IMR-90 (cell line): ENCODE measurements at regions not wholly inside any gene's neighbourhood (a gene's known extent, or its start where the extent isn't known, plus 50 kb on each side); places are given as distances from the start of the nearest gene placed in this dataset.

Experiments
- ATAC-seq: fragments of 200-7000 bp; cut with Tn5 transposase; 2 replicates; pipeline ENCODE4 v1.9.1; 2020; ENCODE audit warnings: low read depth, mild to moderate bottlenecking, moderate library complexity
- BruUV-seq: library from RNA; stranded (reverse); fragments of 400-500 nt; replicated peaks from 2 replicates; lab custom pipeline; 2021; lab: Mats Ljungman, UMichigan
- CTCF ChIA-PET: fragments of 300-600 bp; formaldehyde crosslinking; extraction: SDS; loops from one replicate; lab custom pipeline; 2021; ENCODE audit warnings: antibody characterized with exemption; lab: Yijun Ruan, JAX
- POLR2A ChIA-PET: fragments of 300-600 bp; sonication (Branson Sonifier 250); formaldehyde crosslinking; loops from one replicate; lab custom pipeline; 2022; ENCODE audit warnings: antibody characterized with exemption; ENCODE audit not compliant: unreplicated experiment; lab: Charles Lee
- DNase-seq: peaks from one replicate; pipeline ENCODE4 v3.0.0; 2013
- H2AFZ ChIP-seq: replicated peaks from 2 replicates; pipeline ENCODE3; 2013; ENCODE audit warnings: low read length, mild to moderate bottlenecking; ENCODE audit not compliant: poor library complexity
- H2AK5ac ChIP-seq: 2 replicates; pipeline ENCODE4 v1.6.1; 2013; ENCODE audit warnings: low read depth, low read length, inconsistent platforms
- H2AK9ac ChIP-seq: replicated peaks from 2 replicates; pipeline ENCODE3; 2013; ENCODE audit warnings: mild to moderate bottlenecking, low read depth, low read length, moderate library complexity; ENCODE audit not compliant: poor library complexity
- H2BK120ac ChIP-seq: 2 replicates; pipeline ENCODE4 v1.6.1; 2013; ENCODE audit warnings: low read depth, low read length, inconsistent platforms
- H2BK15ac ChIP-seq: 3 replicates; pipeline ENCODE4 v1.6.1; 2013; ENCODE audit warnings: low read depth, low read length, inconsistent platforms
- H2BK20ac ChIP-seq: 2 replicates; pipeline ENCODE4 v1.6.1; 2013; ENCODE audit warnings: low read depth, mild to moderate bottlenecking, inconsistent platforms, low read length, moderate library complexity
- H2BK5ac ChIP-seq: 2 replicates; pipeline ENCODE4 v1.6.1; 2013; ENCODE audit warnings: mild to moderate bottlenecking, low read depth, low read length, inconsistent platforms; ENCODE audit not compliant: poor library complexity, severe bottlenecking
- H3K14ac ChIP-seq: replicated peaks from 2 replicates; pipeline ENCODE4 v1.6.1; 2013; ENCODE audit warnings: low read depth, low read length, inconsistent platforms
- H3K18ac ChIP-seq: 2 replicates; pipeline ENCODE4 v1.6.1; 2013; ENCODE audit warnings: low read depth, low read length, control low read depth
- H3K23ac ChIP-seq: 2 replicates; pipeline ENCODE4 v1.6.1; 2013; ENCODE audit warnings: low read depth, low read length, inconsistent platforms
- H3K27ac ChIP-seq: 2 replicates; pipeline ENCODE4 v1.5.1; 2013; ENCODE audit warnings: mild to moderate bottlenecking, control low read depth, low read length; ENCODE audit not compliant: insufficient read depth
- H3K27me3 ChIP-seq: 2 replicates; pipeline ENCODE4 v1.6.1; 2013; ENCODE audit warnings: low read length; ENCODE audit not compliant: control insufficient read depth, insufficient read depth
- H3K36me3 ChIP-seq: 2 replicates; pipeline ENCODE4 v1.6.1; 2013; ENCODE audit warnings: low read length, mixed read lengths; ENCODE audit not compliant: control insufficient read depth, insufficient read depth
- H3K4ac ChIP-seq: 2 replicates; pipeline ENCODE4 v1.6.1; 2013; ENCODE audit warnings: low read depth, low read length, inconsistent platforms
- H3K4me1 ChIP-seq: 2 replicates; pipeline ENCODE4 v1.6.1; 2013; ENCODE audit warnings: low read length, mixed read lengths; ENCODE audit not compliant: control insufficient read depth, insufficient read depth
- H3K4me2 ChIP-seq: 2 replicates; pipeline ENCODE4 v1.6.1; 2013; ENCODE audit warnings: low read depth, mild to moderate bottlenecking, control low read depth, low read length, moderate library complexity
- H3K4me3 ChIP-seq: 2 replicates; pipeline ENCODE4 v1.5.1; 2013; ENCODE audit warnings: low read depth, mild to moderate bottlenecking, control low read depth, low read length, moderate library complexity; ENCODE audit not compliant: insufficient read depth
- H3K56ac ChIP-seq: 2 replicates; pipeline ENCODE4 v1.6.1; 2013; ENCODE audit warnings: low read length, inconsistent platforms; ENCODE audit not compliant: insufficient read depth; ENCODE audit errors: extremely low read depth
- H3K79me1 ChIP-seq, 2 experiments: 2 replicates each; pipeline ENCODE4 v1.6.1; 2013; ENCODE audit warnings: low read length in 2 of 2, inconsistent platforms in 1 of 2, low read depth in 1 of 2
- H3K9ac ChIP-seq: 2 replicates; pipeline ENCODE4 v1.6.1; 2013; ENCODE audit warnings: low read depth, low read length, control low read depth
- H3K9me1 ChIP-seq: 2 replicates; pipeline ENCODE4 v1.6.1; 2013; ENCODE audit warnings: low read length, inconsistent platforms; ENCODE audit not compliant: insufficient read depth
- H3K9me3 ChIP-seq: 2 replicates; pipeline ENCODE4 v1.6.1; 2013; ENCODE audit warnings: low read length; ENCODE audit not compliant: control insufficient read depth, insufficient read depth
- H4K20me1 ChIP-seq: 2 replicates; pipeline ENCODE4 v1.6.1; 2013; ENCODE audit warnings: low read length, inconsistent platforms; ENCODE audit not compliant: insufficient read depth
- H4K5ac ChIP-seq: 2 replicates; pipeline ENCODE4 v1.6.1; 2013; ENCODE audit warnings: mild to moderate bottlenecking, low read depth, low read length, control low read depth
- H4K8ac ChIP-seq, 2 experiments: 2 replicates each; pipeline ENCODE4 v1.6.1; 2013; ENCODE audit warnings: low read depth in 2 of 2, low read length in 2 of 2, control low read depth in 1 of 2, inconsistent platforms in 1 of 2
- H4K91ac ChIP-seq: 2 replicates; pipeline ENCODE4 v1.6.1; 2013; ENCODE audit warnings: low read depth, low read length, inconsistent platforms; ENCODE audit not compliant: insufficient read depth
- POLR2A ChIP-seq: IDR thresholded peaks from 2 replicates; pipeline ENCODE4 v1.6.1; 2012; ENCODE audit warnings: mild to moderate bottlenecking, low read depth, low read length
- SMC3 ChIP-seq: fragments of 150-350 bp; IDR thresholded peaks from 2 replicates; pipeline ENCODE4 v1.6.1; 2016; ENCODE audit warnings: low read depth, mild to moderate bottlenecking, antibody characterized with exemption, low read length, moderate library complexity
- WGBS, 2 experiments: methylation state at CpG; one replicate each; pipeline versions ENCODE4 v1.1.5 to v1.1.7; 2013; ENCODE audit warnings: missing lambda C conversion rate in 2 of 2; ENCODE audit not compliant: insufficient read length in 1 of 2; ENCODE audit errors: extremely low coverage in 2 of 2; 5-methylcytosine and 5-hydroxymethylcytosine counted together
- dilution Hi-C: fragments of 300-500 bp; cut with HindIII; formaldehyde crosslinking; loops from one replicate; pipeline ENCODE4 v1.14.3; 2018; ENCODE audit warnings: low sequenced_read_pairs; ENCODE audit not compliant: unreplicated experiment
- in situ Hi-C: fragments of 300-500 bp; cut with MboI; formaldehyde crosslinking; loops from 3 replicates; pipeline ENCODE4 v1.14.3; 2019; ENCODE audit warnings: low sequenced_read_pairs, inconsistent platforms, mixed read lengths
- intact Hi-C: fragments of 100-400 bp; cut with micrococcal nuclease; formaldehyde crosslinking; loops from 2 replicates; pipeline ENCODE4 v1.10.0; 2022

DNA sequence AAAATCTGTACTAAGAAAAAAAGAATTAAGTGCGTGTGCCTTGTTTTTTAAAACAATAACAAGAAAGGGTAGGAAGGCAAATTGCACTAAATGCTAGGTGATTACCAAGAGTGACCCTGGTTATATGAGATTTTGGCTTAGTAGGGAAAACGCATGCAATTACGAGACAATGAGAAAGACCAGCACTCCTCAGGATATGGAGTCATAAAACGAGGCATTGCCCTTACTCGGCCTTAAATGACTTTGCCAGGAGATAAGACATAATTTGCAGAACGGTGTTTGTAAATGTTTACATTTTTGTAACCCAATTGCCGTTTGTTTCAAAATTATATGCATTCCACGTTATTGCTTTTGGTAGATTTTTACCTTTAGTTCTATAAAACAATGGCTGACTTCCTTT lies 179.8 kb downstream of the RBM26 start:
- Histone ChIP-seq H3K4me3 (no peak overlapping the region), H2AK5ac (no peak overlapping the region), H2BK15ac (no peak overlapping the region), H3K9ac (no peak overlapping the region), H3K36me3 (no peaks in the 10 kb centered on the region), H3K4me2 (no peak overlapping the region), H4K91ac (no peak overlapping the region), H3K18ac (no peak overlapping the region), H2BK5ac (no peak overlapping the region), H3K4me1 (no peaks in the 10 kb centered on the region), H3K9me3 (no peaks in the 10 kb centered on the region), H3K56ac (no peak overlapping the region), H3K79me1 (no peaks in the 10 kb centered on the region), H4K8ac (no peak overlapping the region), H2BK20ac (no peak overlapping the region), H4K5ac (no peak overlapping the region), H4K20me1 (no peaks in the 10 kb centered on the region), H3K9me1 (no peaks in the 10 kb centered on the region), H3K27ac (no peak overlapping the region), H3K14ac (no peak overlapping the region), H2BK120ac (no peak overlapping the region), H3K4ac (no peak overlapping the region), H3K23ac (no peak overlapping the region), H3K27me3 (no peaks in the 10 kb centered on the region), H2AK9ac (no peak overlapping the region), H2AFZ (no peak overlapping the region)
- intact Hi-C loops = no loop called here
- dilution Hi-C loops = no loop called here
- TF ChIP-seq SMC3 (no peak), POLR2A (no peak)
- no peak for ATAC-seq
- CTCF ChIA-PET = interaction anchor here (0.6 kb wide), 1 partner anchor 412 kb away, joined by 7 read pairs; no protein-coding TSS in a partner anchor
- BruUV-seq = no TSS peak
- no CpG with 5 or more reads among the region's 8 CpGs for WGBS, 2 experiments
- POLR2A ChIA-PET = no interaction called here
- no peak for DNase-seq
- in situ Hi-C loops = no loop called here
